Loucy (cell line): ENCODE measurements at regions not wholly inside any gene's neighbourhood (a gene's known extent, or its start where the extent isn't known, plus 50 kb on each side); places are given as distances from the start of the nearest gene placed in this dataset.

ENCODE experiments used
- H2AFZ ChIP-seq: fragments of 200-600 bp; sonication (generic); 2 replicates; pipeline ENCODE4 v1.6.0; 2016; ENCODE audit warnings: antibody characterized with exemption, mild to moderate bottlenecking, low read length, moderate library complexity
- H3F3A ChIP-seq: fragments of 200-600 bp; 2 replicates; pipeline ENCODE4 v1.6.0; 2016; ENCODE audit warnings: antibody characterized with exemption, low read depth, mild to moderate bottlenecking
- H3K27me3 ChIP-seq: fragments of 200-600 bp; sonication (generic); 2 replicates; pipeline ENCODE4 v1.6.1; 2014; ENCODE audit warnings: low read length, mild to moderate bottlenecking; ENCODE audit not compliant: insufficient read depth, poor library complexity, severe bottlenecking
- H3K36me3 ChIP-seq: fragments of 200-600 bp; sonication (generic); 2 replicates; pipeline ENCODE4 v1.6.1; 2016; ENCODE audit warnings: low read length; ENCODE audit not compliant: insufficient read depth
- H3K4me1 ChIP-seq: fragments of 200-600 bp; sonication (generic); 2 replicates; pipeline ENCODE4 v1.5.1; 2014; ENCODE audit warnings: low read length, mild to moderate bottlenecking; ENCODE audit not compliant: insufficient read depth, poor library complexity, severe bottlenecking
- H3K4me2 ChIP-seq: fragments of 200-600 bp; sonication (generic); 2 replicates; pipeline ENCODE4 v1.6.0; 2014; ENCODE audit warnings: antibody characterized with exemption, low read length, low read depth, mild to moderate bottlenecking; ENCODE audit not compliant: poor library complexity, severe bottlenecking
- H3K4me3 ChIP-seq: fragments of 200-600 bp; sonication (generic); 2 replicates; pipeline ENCODE4 v1.5.1; 2014; ENCODE audit warnings: low read length, mild to moderate bottlenecking, mixed read lengths; ENCODE audit not compliant: poor library complexity, severe bottlenecking
- H3K79me2 ChIP-seq: fragments of 200-600 bp; sonication (generic); 2 replicates; pipeline ENCODE4 v1.6.1; 2014; ENCODE audit warnings: low read length; ENCODE audit not compliant: insufficient read depth
- H3K9ac ChIP-seq: fragments of 200-600 bp; sonication (generic); 2 replicates; pipeline ENCODE4 v1.6.0; 2014; ENCODE audit warnings: mild to moderate bottlenecking, low read depth, low read length, moderate library complexity; ENCODE audit not compliant: poor library complexity, severe bottlenecking
- H3K9me2 ChIP-seq: fragments of 200-600 bp; sonication (generic); replicated peaks from 2 replicates; pipeline ENCODE4 v1.6.1; 2016; ENCODE audit warnings: low read depth, low read length, mixed read lengths
- H3K9me3 ChIP-seq: fragments of 200-600 bp; sonication (generic); 2 replicates; pipeline ENCODE4 v1.6.1; 2014; ENCODE audit warnings: mild to moderate bottlenecking, antibody characterized with exemption, low read length, low read depth; ENCODE audit not compliant: insufficient read depth
- H4K20me1 ChIP-seq: fragments of 200-600 bp; sonication (generic); 2 replicates; pipeline ENCODE4 v1.6.0; 2014; ENCODE audit warnings: antibody characterized with exemption, low read length, mild to moderate bottlenecking; ENCODE audit not compliant: insufficient read depth, poor library complexity, severe bottlenecking
- CTCF ChIP-seq: fragments of 200-600 bp; sonication (generic); conservative IDR thresholded peaks from 2 replicates; pipeline ENCODE4 v1.5.1; 2014; ENCODE audit warnings: mild to moderate bottlenecking, antibody characterized with exemption, low read length
- EZH2phosphoT487 ChIP-seq: fragments of 200-600 bp; IDR thresholded peaks from 2 replicates; pipeline ENCODE4 v1.6.1; 2018; ENCODE audit warnings: antibody characterized with exemption, mild to moderate bottlenecking, moderate library complexity, borderline replicate concordance

DNA sequence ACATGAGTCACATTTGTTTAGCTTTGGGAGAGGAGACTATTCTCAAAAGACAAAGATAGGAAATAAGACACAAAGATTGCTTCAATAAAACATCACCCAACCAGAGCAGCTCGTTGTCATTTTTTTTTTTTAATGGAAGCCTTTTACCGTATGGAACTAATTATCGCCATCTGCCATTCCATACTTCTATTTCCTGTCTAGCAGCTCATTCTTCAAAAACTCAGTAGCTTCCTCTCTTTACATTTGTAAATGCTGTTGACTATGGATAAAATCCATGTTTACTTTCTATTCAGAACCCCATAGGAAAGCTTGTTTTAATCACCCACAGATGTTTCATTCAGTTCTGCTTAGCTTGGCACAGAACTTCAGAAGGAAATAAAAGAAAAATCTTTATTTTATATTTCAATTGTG, 110.0 kb upstream of the PSMD7 start:
- Histone ChIP-seq H3K79me2 (no peaks in the 10 kb centered on the region), H3K4me2 (no peak overlapping the region), H3K4me1 (no peaks in the 10 kb centered on the region), H3K9me3 (no peaks in the 10 kb centered on the region), H3K27me3 (no peaks in the 10 kb centered on the region), H3K36me3 (no peaks in the 10 kb centered on the region), H3F3A (no peaks in the 10 kb centered on the region), H3K4me3 (no peak overlapping the region), H3K9me2 (0 out of 2 replicates have a peak, but pooled peaks cover 7% of the 10 kb centered on the region), H3K9ac (no peak overlapping the region), H4K20me1 (no peaks in the 10 kb centered on the region), H2AFZ (no peak overlapping the region)
- TF ChIP-seq EZH2phosphoT487 (no peak), CTCF (no peak)

DNA sequence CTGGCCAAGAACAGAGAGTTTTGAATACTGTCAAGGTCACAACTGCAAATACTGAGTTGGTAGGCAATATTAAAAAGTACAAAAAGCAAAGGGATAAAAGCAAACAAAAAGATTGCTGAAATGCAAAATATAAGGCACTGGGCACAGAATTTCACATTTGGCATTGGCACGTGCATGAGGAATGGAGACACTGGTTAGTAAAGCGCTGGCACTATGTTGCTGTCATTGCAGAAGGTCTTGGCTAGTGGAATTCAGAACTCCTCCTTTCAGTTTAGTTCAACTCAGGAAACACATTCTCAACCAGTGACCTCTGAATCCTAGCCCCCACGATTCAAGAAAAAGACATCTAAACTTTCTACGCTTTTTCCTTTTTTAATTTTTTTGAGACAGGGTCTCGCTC, 111.8 kb upstream of the PSMD7 start:
- Histone ChIP-seq H3K9ac (no peak overlapping the region), H4K20me1 (no peaks in the 10 kb centered on the region), H3K79me2 (no peaks in the 10 kb centered on the region), H3K4me2 (no peak overlapping the region), H3K9me3 (no peaks in the 10 kb centered on the region), H3K4me3 (no peak overlapping the region), H3F3A (no peaks in the 10 kb centered on the region), H3K27me3 (no peaks in the 10 kb centered on the region), H3K4me1 (no peaks in the 10 kb centered on the region), H3K36me3 (no peaks in the 10 kb centered on the region), H3K9me2 (0 out of 2 replicates have a peak, but pooled peaks cover 7% of the 10 kb centered on the region), H2AFZ (no peak overlapping the region)
- TF ChIP-seq CTCF (no peak), EZH2phosphoT487 (no peak)

DNA sequence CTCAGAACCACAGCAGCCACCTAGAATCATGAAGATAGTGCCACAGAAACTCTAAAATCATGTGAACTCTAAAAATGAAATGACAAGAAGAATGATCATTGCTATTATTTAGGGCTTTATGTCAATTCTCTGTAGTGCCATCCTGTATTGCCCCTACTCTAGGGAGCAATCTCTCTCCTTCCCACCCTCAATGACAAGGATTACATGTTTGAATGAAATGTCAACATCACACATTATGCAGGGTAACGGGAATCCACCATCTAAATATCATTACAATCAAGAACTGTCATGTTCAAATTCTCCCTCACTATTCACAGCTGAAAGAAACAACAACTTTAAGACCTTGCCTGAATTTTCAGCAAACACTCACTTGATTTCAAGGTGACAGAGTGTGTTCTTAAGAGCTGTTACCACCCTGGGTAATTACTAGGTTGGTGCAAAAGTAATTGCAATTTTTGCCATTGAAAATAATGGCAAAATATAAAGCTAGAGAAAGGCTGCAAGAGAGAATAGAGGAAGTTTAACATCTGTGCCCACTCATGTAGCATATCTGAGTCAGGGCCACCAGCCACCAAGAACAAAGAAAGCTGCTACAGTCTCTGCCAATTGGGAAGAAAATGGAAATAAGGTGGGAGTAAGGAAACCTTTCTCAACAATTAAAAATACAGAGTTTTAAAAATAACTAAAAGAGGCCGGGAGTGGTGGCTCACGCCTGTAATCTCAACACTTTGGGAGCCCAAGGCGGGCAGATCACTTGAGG, 112.8 kb upstream of the PSMD7 start:
- no peaks in the 10 kb centered on the region for H3K4me1 ChIP-seq
- no peak overlapping the region for H3K4me2 ChIP-seq
- H2AFZ ChIP-seq = no peak overlapping the region
- H3F3A ChIP-seq = no peaks in the 10 kb centered on the region
- no peak overlapping the region for H3K4me3 ChIP-seq
- H4K20me1 ChIP-seq = no peaks in the 10 kb centered on the region
- H3K79me2 ChIP-seq = no peaks in the 10 kb centered on the region
- H3K36me3 ChIP-seq = no peaks in the 10 kb centered on the region
- H3K9me3 ChIP-seq = no peaks in the 10 kb centered on the region
- H3K9me2 ChIP-seq = 0 out of 2 replicates have a peak, but pooled peaks cover 7% of the 10 kb centered on the region
- H3K9ac ChIP-seq = no peak overlapping the region
- no peaks in the 10 kb centered on the region for H3K27me3 ChIP-seq
- TF ChIP-seq CTCF = no peak
- no peak for TF ChIP-seq EZH2phosphoT487
